GM18508 (cell line): ENCODE measurements at regions not wholly inside any gene's neighbourhood (a gene's known extent, or its start where the extent isn't known, plus 50 kb on each side); places are given as distances from the start of the nearest gene placed in this dataset.

Source experiments
- ATAC-seq: cut with Tn5 transposase; IDR thresholded peaks from one replicate; pipeline ENCODE4 v1.9.1; 2021; ENCODE audit warnings: moderate number of reproducible peaks; ENCODE audit not compliant: insufficient read depth, unreplicated experiment

GRCh38 chr4:135605076-135605475 lies 1403.5 kb upstream of the PABPC4L start:
- no peak for ATAC-seq

DNA sequence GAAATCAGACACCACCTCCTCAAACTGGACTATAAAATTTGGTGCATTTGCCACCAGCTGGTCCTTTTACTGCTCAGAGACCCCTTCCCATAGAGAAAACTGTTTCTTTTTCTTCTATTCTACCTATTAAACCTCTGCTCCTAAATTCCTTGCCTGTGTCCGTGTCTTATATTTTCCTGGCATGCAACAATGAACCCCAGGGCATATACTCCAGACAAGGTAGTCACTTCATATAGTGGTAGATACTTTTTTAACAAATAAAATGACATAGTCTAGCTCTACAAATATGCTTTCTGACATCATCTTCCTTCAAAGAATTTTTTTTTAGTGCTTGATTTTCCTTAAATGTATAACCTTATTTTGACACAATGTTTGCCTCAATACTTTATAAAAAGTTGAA lies 1402.9 kb upstream of the PABPC4L start:
- ATAC-seq, result no peak

DNA sequence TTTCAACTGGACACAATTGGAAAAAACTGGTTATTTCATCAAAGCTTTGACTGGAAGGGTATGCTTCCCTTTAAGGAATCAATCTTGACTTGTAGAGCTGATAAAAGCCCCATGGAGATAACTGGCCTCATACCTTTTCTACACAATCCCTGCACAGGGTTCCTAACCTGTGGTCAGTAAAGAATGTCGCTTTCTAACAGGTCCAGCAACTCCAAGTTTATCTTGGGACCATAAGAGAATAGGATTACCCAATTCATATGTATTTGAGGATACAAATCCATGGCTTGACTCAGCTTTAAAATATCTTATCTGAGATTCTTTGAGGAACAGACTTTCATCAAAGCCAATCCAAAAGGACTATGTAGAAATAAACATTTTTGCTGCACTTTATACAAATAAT lies 1399.8 kb upstream of the PABPC4L start:
- ATAC-seq, result no peak

DNA sequence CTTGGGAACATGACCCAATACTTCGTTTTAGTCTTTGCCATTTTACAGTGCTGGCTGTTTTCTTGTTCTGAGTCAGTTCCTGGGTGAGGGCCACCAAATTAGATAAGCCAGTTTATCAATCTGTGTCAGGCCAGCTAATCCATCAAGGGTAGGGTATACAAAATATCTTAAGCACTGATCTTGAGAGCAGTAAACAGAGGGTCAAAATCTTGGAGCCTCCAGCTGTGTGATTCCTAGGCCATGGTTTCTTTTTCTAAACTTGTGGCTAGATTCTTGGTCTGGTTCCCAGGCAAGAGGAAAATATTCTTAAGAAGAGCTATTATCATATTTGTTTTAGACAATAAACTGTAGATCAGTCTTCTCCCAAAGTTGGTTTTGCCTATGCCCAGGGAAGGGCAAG lies 1396.6 kb upstream of the PABPC4L start:
- ATAC-seq, result no peak

- ATAC-seq, result no peak
These were observed 1392.9 kb upstream of the PABPC4L start for GRCh38 chr4:135594521-135594920.

- ATAC-seq, result no peak
These were observed 1373.5 kb upstream of the PABPC4L start for GRCh38 chr4:135575041-135575440.

GRCh38 chr4:135573251-135573650 lies 1371.7 kb upstream of the PABPC4L start:
- no peak for ATAC-seq

- ATAC-seq, result no peak
These were observed 1362.5 kb upstream of the PABPC4L start for GRCh38 chr4:135564090-135564489.

DNA sequence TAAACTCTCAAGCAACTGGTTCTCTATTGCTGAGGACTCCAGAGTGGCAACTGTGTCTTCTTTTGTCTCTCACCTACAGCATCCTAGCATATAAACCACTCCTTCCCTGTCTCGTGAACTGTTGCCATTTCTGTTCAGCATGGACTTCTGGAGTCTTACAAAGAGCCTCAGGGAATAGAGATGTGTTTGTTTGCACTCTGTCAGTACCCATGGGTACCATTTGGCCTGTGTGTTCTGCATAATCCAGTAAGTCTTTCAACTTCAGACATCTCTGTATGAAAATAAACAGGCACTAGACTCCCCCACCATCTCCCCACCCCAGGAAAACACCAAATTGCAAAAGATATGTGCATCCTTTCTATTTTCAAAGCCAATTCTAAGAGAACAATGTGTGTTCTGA lies 1351.6 kb upstream of the PABPC4L start:
- no peak for ATAC-seq

- ATAC-seq, result no peak
These were observed 1350.5 kb upstream of the PABPC4L start for GRCh38 chr4:135552131-135552530.

- ATAC-seq, result no peak
These were observed 1347.1 kb upstream of the PABPC4L start for GRCh38 chr4:135548711-135549110.

DNA sequence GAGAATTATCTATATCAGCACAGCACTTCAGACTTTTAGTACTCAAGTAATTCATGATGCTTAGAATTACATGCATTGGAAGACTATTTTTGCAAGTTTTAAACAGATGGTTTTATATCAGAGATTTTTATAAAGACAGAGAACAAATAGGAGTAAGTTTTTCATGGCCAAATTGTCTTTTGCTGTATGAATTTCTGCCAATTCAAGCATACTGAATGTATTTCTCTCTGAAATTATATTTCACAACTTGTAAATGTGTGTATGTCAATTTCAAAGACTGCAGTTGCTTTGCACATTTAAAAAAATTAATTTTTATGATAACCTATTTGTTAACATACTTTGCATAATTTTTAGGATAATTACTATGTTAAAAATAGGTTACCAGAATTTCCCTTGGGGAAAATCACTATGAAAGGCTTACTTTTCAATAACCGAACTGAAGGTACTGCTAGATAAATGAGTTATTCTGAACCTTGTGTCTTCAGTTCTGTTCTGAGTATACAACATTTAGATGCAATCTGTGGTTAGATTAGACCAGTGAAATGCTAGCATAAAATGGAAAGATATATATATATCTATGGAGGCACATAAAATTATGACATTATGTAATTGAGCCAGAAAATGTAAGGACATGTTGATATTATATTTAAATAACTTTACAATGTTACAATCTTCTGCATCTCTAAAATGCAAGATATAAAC lies 1344.2 kb upstream of the PABPC4L start:
- ATAC-seq, result no peak

DNA sequence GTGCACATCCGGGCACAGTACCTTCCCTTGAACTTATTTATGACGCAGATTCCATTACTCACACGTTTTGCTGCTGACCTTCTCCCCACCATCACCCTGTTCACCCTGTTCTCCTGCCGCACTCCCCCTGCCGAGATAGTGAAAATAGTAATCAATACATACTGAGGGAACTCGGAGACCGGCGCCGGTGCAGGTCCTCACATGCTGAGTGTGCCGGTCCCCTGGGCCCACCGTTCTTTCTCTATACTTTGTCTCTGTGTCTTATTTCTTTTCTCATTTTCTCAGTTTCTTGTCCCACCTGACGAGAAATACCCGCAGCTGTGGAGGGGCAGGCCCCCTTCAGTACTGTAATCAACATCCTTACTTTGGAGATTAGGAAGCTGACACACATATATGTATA lies 1337.1 kb upstream of the PABPC4L start:
- ATAC-seq, result no peak

- ATAC-seq, result no peak
These were observed 1331.5 kb upstream of the PABPC4L start for GRCh38 chr4:135533053-135533452.

DNA sequence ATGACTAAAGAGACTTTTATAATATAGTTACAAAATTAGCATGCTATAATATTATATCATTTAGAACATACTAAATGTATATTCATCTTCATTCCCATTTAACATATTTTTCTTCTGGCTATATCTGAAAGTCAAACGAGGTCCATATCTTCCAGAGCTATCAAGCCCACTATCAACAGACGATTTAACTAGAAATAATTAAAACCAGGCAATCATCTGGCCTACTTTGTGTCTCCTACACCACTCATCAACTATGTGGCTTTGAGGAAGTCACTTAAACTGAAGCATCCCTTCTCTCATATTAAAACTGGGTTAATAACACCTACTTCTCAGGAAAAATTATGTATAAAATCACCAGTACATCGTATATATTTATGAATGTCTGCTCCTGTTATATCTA lies 1330.5 kb upstream of the PABPC4L start:
- no peak for ATAC-seq

GRCh38 chr4:135515295-135515694 lies 1313.7 kb upstream of the PABPC4L start:
- ATAC-seq, result no peak

- no peak for ATAC-seq
These were observed 1309.0 kb upstream of the PABPC4L start for GRCh38 chr4:135510582-135510981.

GRCh38 chr4:135508006-135508714 lies 1306.6 kb upstream of the PABPC4L start:
- no peak for ATAC-seq

GRCh38 chr4:135497563-135498152 lies 1296.1 kb upstream of the PABPC4L start:
- ATAC-seq, result no peak

DNA sequence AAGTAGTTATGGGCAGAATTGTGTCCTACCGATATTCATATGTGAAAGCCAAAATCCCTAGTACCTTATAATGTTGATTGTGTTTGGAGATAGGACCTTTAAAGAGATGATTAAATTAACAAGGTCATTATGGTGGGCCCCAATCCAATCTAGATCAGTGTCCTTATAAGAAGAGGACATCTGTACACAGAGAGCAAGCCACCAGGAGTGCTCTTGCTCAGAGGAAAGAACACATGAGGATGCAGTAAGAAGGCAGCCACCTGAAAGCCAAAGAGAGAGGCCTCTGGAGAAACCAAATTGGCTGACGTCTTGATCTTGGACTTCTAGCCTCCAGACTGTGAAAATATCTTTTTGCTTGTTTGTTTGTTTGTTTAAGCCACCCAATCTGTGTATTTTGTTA lies 1290.8 kb upstream of the PABPC4L start:
- no peak for ATAC-seq

GRCh38 chr4:135485371-135485770 lies 1283.8 kb upstream of the PABPC4L start:
- ATAC-seq, result no peak

- ATAC-seq, result no peak
These were observed 1274.7 kb upstream of the PABPC4L start for GRCh38 chr4:135476272-135476671.
